ENCODE measurements at regions not wholly inside any gene's neighbourhood (a gene's known extent, or its start where the extent isn't known, plus 50 kb on each side); places are given as distances from the start of the nearest gene placed in this dataset.
"Not testable (repeated sequence)": the region's sequence is repeated elsewhere in the genome, so short reads cannot be mapped to it uniquely, and the experiment has no call there.

GRCh38 chr12:91896286-91897024 is 249.2 kb downstream of the BTG1 start:
- in situ Hi-C loops (cut with MboI; ENCODE audit: low sequenced_read_pairs) = no loop called here

GRCh38 chr12:91894911-91895310 is 250.7 kb downstream of the BTG1 start:
- in situ Hi-C loops (cut with MboI; ENCODE audit: low sequenced_read_pairs) = no loop called here

DNA sequence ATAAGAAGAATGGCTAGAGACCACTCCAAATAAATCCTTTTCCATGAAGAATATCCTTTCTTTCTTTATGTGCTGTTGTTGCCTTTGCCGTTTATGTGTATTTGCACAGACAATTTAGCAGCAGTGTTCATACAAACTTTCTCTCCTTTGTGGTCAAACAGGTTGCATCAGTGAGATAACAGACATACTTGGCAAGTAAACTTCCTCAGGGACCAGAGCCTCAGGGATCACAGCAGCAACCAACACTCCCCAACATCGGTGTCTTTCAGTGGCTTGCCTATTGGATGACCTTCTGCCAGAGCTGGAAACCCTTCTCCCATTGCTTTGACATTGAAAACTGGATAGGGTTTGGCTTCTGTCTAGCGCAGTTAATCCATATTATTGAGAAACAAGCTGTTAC is 252.2 kb downstream of the BTG1 start:
- in situ Hi-C loops (cut with MboI; ENCODE audit: low sequenced_read_pairs) = no loop called here

DNA sequence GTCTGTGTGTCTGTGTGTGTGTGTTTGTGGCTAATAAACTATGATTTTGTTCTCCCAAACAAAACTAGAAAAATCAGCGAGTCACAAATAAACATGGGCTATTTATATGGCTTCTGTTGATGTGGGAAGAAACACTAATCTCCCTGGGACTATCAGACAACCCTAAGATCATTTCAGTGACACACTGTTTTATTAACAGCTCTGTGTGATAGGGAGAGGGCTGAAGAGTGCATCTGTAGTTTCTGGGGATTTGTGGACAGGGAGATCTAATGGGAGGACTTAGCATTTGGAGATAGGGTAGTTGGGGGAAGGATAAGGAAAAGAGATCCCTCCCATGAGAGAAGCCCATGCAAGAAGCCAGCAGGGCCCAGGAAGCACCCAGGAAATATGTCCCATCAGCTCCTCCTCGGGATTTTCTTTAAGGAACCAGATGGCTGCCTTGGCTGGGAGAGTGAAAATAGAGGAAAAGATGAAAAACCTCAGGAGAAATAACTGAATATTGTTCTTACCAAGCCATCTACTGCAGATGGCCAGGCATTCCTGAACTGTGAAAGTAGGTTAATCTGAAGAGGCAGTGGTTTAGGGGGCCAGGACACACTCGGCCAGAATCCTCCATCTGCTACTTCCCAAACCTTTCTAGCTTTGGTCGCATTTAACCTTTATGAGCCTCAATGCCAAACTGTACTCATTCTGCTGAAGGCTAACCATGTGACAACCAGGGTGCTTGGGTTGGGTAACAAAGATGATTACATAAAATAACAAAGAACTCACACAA is 253.4 kb downstream of the BTG1 start:
- in situ Hi-C loops (cut with MboI; ENCODE audit: low sequenced_read_pairs) = no loop called here

DNA sequence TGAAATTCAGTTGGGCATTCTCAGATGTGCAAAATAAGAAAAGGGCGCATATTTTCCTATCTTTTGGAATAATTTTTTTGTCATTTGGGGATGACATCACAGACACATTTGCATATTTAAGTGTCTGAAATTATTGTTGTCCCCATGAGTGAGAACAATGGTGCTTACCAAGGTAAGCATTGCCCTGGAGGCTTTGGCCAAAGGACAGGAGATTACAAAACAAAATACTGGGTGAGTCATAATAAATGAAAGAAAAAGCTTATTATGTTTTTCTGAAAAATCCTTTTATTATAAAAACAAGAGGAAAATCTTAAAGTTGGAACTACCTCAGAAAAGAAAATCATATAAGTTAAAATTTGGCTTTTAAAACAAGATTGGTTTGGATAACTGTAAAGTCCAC is 254.9 kb downstream of the BTG1 start:
- in situ Hi-C loops (cut with MboI; ENCODE audit: low sequenced_read_pairs) = no loop called here

- in situ Hi-C loops (cut with MboI; ENCODE audit: low sequenced_read_pairs) = no loop called here
These were observed 255.7 kb downstream of the BTG1 start for GRCh38 chr12:91889910-91890309.

DNA sequence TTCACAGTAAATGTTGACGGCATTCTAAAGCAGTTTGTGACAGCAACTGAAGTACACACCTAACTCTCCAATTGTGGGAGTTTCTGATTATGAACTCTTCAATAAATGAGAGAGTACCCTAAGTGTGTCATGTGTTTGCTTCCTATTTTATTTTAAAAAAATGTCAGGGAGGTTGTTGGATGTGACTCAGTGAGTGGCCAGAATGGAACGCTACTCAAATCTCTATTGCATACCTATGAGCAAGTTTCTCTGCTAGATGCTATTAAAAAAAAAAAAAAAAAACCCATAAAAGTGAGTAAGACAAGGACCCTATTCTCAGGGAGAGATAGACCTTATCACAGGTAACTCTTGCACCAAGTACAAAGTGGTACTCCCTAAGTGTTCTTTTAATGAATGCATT is 256.6 kb downstream of the BTG1 start:
- in situ Hi-C loops (cut with MboI; ENCODE audit: low sequenced_read_pairs) = no loop called here

GRCh38 chr12:91887957-91888356 is 257.7 kb downstream of the BTG1 start:
- in situ Hi-C loops (cut with MboI; ENCODE audit: low sequenced_read_pairs) = no loop called here

- in situ Hi-C loops (cut with MboI; ENCODE audit: low sequenced_read_pairs) = no loop called here
These were observed 259.6 kb downstream of the BTG1 start for GRCh38 chr12:91885851-91886731.

DNA sequence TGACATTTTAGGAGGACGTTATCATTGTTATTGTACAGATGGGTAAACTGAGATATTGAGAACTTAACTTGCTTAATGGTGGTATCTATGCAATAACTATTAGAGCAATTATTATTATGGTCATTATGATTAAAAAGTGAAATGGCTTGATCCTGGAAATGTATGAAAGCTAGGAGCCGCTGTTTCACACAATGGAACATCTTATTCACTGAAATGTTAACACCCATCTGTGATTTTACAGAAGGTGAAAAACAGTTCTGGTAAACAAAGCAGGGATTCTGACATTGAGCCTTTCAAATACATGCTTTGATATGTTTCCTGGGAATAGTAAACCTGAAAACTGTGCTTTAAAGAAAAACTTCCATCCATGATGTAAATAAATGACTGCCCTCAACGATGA is 261.4 kb downstream of the BTG1 start:
- in situ Hi-C loops (cut with MboI; ENCODE audit: low sequenced_read_pairs) = no loop called here

DNA sequence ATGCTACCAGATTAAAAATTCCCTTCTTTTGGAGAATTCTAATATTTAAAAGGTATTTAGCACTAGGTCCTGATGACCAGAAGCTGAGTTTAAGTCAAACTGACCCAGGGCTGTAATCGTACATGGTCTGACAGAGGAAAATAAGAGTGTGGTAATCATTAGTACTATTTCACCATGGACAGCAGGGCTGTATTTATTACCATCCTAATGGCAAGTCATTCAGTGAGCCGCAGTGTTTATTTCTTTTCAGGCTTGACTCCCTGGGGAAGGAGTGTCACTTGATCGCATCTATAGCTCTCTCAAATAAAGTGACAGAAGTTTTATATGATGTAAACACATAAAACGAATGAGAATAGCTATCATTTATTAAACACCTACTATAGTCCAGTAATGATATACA is 261.8 kb downstream of the BTG1 start:
- in situ Hi-C loops (cut with MboI; ENCODE audit: low sequenced_read_pairs) = no loop called here

DNA sequence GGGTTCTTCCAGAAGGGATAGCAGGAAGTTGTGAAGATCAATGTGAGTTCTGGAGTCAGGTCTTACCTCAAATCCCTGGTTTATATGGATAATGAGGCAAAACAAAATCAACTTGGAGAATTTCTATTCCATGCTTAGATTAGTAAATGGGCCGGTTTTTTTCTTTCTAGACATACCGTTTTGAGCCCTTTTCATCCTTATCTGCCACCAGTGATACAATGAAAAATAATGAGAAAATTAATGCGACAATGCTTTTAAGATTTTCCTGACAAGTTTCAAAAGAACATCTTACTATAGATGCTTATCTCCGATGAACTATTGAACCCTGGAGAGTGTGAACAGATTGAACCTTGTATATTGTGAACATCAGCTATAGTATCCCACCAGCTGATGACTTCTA is 262.7 kb downstream of the BTG1 start:
- in situ Hi-C loops (cut with MboI; ENCODE audit: low sequenced_read_pairs) = no loop called here

- in situ Hi-C loops (cut with MboI; ENCODE audit: low sequenced_read_pairs) = no loop called here
These were observed 265.1 kb downstream of the BTG1 start for GRCh38 chr12:91880528-91880927.

- in situ Hi-C loops (cut with MboI; ENCODE audit: low sequenced_read_pairs) = no loop called here
These were observed 268.0 kb downstream of the BTG1 start for GRCh38 chr12:91877456-91878235.

GRCh38 chr12:91877022-91877421 is 268.6 kb downstream of the BTG1 start:
- in situ Hi-C loops (cut with MboI; ENCODE audit: low sequenced_read_pairs) = no loop called here

DNA sequence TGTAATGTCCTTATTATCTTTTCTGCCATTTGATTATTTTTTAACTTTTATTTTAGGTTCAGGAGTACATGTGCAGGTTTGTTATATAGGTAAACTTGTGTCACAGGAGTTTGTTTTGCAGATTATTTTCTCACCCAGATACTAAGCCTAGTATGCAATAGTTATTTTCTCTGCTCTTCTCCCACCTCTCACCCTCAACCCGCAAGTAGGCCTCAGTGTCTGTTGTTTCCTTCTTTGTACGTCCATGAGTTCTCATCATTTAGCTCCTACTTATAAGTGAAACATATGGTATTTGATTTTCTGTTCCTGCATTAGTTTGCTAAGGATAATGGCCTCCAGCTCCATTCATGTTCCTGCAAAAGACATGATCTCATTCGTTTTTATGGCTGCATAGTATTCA is 270.0 kb downstream of the BTG1 start:
- in situ Hi-C loops (cut with MboI; ENCODE audit: low sequenced_read_pairs) = not testable (repeated sequence)

DNA sequence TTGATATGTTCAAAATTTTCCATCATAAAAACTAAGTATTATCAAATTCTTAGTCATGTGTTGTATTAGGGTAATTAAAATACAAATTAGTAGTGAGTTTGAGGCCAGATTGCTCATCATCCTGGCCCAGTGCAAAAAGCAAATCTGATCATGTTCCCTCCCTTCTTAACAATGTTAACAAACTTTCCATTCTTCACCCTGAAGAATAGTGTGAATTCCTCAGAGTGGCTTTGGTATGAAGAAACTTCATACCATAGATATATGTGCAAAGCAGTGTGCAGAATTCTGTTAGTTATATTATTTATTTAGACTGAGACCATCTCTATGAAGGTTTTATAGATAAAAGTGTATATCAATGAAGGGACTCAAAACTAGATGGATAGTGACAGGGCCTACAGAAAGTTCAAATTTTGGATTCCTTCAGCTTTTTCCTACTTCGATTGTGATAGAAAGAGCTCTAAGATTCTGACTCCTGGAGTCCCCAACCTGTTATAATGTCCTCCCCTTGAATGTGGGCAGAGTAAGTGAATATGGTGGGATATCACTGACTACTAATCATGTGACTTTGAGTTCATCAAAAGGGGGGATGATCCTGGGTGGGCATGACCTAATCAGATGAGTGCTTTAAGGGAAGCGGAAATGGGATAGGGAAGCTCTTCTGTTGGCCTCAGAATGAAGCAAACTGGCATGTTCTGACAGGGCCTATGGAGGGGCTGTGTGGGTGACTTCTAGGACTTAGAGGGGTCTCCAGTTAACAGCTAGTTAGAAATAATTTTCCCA is 271.4 kb downstream of the BTG1 start:
- in situ Hi-C loops (cut with MboI; ENCODE audit: low sequenced_read_pairs) = no loop called here

GRCh38 chr12:91871751-91872150 is 273.9 kb downstream of the BTG1 start:
- in situ Hi-C loops (cut with MboI; ENCODE audit: low sequenced_read_pairs) = no loop called here

GRCh38 chr12:91870872-91871707 is 274.6 kb downstream of the BTG1 start:
- in situ Hi-C loops (cut with MboI; ENCODE audit: low sequenced_read_pairs) = no loop called here
